GM04504 (cell line): ENCODE measurements at regions not wholly inside any gene's neighbourhood (a gene's known extent, or its start where the extent isn't known, plus 50 kb on each side); places are given as distances from the start of the nearest gene placed in this dataset.
"Not testable (repeated sequence)": the region's sequence is repeated elsewhere in the genome, so short reads cannot be mapped to it uniquely, and the experiment has no call there.

ENCODE experiments used
- DNase-seq: peaks from one replicate; pipeline ENCODE4 v3.0.0-alpha.2; 2012; ENCODE audit warnings: low read depth

DNA sequence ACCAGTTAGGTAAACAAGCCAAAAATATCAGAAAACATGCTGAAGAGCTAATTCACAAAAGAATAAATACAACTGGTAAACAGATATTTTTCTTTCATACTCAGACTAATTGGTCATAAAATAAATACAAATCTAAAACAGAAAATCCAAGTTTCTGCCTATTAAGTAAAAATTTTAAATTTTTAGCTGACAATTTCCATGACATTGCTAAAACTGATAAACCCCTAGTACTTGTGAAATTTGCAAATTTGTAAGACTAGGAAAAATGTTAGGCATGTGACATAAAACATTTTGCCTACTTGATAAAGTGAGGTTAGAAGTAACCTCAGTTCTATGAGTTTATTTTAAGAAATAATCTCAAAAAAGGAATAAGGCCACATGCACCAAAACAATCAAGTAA lies 356.1 kb downstream of the LRATD1 start:
- no peak for DNase-seq

DNA sequence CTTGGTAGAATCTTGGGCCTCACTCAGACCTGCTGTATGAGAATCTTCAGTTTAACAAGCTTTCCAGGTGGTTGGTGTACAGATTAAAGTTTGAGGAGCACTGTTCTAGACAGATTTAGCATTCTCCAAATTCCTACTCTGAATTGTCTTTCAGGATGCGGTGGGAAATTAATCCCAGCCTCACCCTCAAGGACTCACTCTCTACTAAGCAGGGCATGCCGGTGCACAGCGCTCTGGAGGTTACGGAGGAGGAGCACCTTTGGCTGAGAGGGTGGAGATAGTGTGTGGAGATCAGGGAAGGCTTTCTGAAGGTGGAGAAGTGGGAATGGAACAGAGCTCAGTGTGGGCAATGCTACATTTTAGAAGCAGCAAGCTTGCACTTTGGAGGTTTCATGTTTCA lies 359.2 kb downstream of the LRATD1 start:
- DNase-seq: no peak

DNA sequence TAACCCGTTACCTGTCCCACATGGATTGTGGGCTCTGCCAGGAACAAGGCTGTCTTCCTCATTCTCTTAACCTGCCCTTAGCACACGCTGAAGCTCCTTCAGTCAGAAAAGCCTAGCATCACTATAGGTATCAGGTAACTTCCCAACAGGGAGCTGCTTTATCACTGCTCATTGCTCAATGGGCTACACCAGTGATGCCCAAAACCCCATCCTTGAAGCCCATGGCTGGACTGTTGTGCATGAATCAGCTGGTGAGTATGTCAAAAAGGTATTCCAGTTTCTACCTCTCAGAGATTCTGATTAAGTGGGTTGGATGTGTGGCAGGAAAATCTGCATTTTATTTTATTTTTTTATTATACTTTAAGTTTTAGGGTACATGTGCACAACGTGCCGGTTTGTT lies 362.2 kb downstream of the LRATD1 start:
- DNase-seq: no peak

DNA sequence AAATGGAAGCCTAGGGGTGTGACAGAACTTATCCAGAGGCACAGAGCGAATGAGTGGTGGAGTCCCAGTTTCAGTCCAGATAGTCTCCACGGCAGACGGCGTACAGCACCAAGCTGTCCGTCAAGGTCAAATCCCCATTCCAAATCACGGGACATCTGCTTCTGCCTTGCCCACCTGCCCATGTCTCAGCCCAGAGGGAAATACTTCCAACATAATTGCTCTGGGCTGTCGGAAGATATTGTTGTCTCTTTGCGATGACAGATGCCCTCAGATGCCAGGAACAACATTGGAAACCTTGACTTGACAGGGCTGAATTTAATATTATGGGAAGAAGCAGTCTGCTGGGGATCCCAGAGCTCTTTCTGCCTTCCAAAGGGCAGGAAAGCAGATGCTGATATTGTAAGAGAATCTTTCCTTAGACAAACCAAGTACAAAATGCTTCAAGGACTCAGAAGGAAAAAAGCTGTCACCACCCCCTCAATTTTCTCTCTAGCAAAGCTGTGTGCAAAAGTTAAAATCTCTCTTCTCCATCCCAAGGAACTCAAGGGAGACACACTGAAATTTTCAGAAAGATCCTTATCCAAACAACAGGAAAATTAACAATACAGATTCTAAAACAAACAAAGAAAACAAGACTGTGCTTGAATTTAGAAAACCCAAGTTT lies 364.0 kb downstream of the LRATD1 start:
- no peak for DNase-seq

DNA sequence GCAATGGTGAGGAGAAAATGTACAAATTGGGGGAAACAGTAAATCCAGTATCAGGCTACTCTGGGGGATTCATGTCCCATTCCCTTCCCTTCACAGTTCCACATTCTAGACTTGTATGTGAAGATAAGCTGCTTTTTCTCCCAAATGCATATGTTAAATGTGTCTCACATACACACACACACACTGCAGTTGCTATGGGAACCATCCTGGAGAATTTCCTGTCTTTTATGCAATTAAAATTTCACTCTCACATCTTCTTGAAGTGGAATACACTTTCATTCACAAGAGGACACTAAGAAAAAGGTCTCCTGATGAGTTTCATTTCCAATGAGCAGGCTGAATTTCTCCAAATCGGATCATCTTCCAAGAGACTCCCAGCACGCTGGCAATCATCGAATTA lies 366.0 kb downstream of the LRATD1 start:
- no peak for DNase-seq

DNA sequence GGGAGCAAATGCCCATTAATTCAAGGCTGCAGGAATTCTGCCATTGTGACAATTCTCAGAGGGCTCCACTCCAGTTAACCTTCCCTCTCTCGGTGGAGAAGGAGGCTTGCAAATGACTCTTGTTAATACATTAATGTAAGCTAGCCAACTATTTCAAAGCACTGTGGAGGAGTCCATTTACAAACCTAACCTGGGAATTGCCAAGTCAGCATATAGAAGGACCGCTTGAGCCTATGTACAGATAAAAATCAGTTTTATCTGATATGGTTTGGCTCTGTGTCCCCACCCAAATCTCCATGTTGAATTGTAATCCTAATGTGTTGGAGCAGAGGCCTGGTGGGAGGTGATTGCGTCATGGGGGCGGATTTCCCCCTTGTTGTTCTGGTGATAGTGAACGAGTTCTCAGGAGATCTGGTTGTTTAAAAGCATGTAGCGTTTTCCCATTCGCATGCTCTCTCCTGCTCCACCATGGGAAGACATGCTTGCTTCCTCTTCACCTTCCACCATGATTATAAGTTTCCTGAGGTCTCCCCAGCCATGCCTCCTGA lies 366.7 kb downstream of the LRATD1 start:
- DNase-seq: no peak

DNA sequence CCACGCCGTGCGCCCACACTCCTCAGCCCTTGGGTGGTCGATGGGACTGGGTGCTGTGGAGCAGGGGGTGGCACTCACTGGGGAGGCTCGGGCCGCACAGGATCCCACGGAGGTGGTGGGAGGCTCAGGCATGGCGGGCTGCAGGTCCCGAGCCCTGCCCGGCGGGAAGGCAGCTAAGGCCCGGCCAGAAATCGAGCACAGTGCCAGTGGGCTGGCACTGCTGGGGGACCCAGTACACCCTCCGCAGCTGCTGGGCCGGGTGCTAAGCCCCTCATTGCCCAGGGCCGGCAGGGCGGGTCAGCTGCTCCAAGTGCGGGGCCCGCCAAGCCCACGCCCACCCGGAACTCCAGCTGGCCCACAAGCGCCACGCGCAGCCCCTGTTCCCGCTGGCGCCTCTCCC lies 370.0 kb downstream of the LRATD1 start:
- not testable (repeated sequence) for DNase-seq

DNA sequence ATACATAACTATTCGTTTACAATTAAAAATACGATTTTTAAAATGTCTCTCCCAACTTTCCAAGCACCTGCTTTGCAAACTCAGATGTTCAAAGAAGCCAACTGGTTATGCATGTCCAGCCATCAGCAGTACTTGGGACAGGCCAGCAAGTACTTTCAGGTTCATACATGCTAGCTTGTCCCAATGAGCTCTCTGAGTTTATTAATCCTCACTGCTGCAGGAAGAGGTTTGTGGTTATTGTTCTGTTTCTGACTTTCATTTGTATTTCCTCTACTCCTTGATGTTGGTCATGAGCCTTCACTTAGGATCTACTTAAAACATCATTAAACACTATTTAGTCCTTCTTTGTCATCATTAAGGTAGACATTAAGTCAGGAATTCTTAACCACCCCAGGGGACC lies 374.1 kb downstream of the LRATD1 start:
- DNase-seq: no peak

DNA sequence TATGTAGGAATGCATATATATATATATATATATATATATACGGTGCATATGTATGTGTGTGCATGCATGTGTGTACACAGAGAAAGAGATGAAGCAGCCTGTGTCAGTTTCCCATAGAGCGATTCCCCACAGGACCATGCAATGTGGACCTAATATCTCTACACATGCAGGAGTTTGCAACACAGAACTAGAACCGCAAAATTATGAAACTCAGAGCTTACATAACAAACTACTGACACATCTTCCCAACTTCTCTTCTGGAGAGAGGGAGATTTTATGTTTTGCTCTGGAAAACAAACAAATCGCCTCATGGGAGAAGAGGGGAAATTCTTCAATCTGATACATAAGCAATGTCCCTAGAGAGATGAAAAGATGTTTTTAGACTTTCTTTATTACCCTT lies 377.2 kb downstream of the LRATD1 start:
- peak; percentile 3 for DNase-seq

DNA sequence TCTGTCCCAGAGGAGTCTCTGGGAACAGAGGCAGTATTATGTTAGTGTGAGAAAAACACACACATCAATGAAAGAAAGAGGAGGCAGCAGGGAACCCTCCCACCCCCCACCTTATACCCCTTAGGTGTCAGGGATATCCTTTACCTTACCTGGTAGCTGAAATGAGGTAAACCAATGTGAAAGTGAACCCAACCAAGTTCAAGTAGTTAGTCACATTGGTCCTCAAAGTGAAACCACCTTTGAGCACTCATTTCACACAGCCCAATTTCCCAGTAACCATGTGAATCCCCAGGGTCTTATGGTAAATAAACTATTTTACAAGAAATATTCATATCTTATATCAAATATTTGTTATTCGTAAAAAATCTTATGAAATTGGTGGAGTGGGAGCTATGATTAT lies 377.8 kb downstream of the LRATD1 start:
- DNase-seq: no peak

DNA sequence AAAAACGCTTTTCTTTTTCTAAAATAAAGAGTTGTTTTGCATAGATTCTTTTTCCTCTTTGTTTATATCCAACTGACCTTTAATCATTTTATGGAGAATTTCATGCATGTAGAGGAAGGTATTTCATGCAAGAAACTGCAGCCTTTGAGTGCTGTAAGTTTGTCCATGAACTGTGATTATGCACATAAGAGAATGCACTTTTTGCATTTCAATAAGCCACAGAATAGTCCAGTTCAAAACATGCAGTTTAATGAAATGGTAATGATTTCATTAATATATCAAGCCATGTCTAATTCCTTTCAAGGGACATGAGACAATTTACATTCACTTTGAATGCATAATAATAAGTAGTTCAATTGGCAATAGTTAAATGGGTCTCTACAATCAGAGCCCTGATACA lies 386.3 kb downstream of the LRATD1 start:
- no peak for DNase-seq

DNA sequence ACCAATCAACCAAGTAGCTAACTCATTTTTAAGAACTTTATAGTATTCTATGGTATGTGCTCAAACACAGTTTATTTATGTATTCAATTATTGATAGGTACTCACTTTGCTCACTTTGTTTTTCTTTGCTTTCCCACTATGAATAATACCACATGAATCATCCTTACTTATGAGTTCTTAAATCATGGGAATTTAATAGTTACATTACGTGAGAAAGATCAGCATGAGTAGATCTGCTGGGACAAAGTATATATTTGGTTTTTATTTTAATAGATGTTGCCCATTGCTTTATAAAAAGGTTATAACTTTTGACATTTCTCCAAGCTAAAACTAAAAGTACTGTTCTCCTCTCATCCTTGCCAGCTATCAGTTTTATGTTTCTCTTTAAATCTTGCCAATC lies 390.7 kb downstream of the LRATD1 start:
- no peak for DNase-seq

DNA sequence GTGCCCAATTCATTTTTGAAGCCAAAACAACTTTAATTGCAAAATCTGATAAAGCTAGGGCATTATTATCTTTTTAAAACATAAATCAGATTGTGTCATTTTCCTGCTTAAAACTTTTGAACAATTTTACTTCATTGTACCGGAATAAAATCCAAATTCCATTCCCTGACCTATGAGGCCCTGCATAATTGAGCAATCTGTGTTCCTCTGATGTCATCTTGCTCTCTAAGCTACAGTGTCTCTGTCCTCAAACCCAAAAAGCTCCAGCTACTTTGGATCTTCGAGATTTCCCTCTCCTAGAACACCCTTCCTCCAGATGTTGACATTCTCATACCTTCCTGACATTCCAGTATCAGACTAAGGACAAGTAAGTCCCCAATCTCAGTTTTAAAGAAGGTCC lies 395.9 kb downstream of the LRATD1 start:
- no peak for DNase-seq

DNA sequence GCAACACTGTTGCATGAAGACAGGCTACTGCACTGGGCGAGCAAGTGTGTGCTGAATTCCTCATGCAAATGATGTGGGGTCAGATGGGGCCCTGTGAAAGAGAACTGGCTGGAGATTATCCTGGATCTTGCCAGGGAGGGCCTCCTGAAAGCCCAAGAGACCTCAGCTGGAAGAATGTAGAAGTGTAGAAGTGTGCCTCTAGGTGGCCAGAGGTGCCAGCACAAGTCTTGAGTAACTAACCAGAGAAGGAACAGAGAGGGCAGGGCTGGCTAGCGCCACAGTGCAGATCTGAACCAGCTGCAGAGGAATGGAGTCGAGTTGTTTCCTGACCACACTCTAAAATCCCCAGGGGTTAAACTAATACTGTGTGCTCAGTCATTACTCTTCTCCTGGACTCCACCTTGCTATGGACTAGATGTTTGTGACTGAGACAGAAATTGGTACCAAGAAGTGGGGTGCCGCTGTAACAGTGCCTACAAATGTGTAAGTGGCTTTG lies 399.3 kb downstream of the LRATD1 start:
- DNase-seq: no peak

DNA sequence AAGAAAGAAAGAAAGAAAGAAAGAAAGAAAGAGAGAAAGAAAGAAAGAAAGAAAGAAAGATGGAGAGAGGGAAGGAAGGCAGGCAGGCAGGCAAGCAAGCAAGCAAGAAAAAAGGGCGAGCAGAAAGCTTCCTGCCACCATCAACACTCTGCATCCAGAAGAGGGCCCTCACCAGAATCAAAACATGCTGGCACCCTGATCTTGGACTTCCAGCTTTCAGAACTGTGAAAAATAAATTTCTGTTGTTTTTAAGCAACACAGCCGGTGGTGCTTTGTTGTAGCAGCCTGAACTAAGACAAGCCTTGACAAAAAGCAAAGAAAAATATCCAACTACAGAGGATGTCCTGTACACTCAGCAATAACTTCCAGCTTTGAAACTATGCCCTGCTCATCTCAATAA lies 401.7 kb downstream of the LRATD1 start:
- DNase-seq: no peak

DNA sequence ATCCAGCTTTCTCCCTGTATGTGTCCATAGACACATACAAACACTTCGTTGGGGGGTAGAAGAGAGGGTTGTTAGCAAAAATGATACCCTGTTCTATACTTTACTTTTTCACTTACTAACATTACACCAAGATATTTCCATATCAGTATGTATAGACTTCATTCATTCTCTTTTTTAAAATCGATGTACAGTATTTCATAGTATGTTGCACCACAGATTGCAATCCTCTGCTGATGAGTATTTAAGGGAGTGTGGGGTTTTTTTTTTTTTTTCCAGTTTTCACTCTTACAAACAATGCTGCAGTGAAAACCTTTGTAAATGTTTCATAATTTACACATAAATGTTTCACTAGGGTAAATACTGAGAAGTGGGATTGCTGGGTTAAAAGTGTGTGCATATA lies 402.3 kb downstream of the LRATD1 start:
- no peak for DNase-seq

DNA sequence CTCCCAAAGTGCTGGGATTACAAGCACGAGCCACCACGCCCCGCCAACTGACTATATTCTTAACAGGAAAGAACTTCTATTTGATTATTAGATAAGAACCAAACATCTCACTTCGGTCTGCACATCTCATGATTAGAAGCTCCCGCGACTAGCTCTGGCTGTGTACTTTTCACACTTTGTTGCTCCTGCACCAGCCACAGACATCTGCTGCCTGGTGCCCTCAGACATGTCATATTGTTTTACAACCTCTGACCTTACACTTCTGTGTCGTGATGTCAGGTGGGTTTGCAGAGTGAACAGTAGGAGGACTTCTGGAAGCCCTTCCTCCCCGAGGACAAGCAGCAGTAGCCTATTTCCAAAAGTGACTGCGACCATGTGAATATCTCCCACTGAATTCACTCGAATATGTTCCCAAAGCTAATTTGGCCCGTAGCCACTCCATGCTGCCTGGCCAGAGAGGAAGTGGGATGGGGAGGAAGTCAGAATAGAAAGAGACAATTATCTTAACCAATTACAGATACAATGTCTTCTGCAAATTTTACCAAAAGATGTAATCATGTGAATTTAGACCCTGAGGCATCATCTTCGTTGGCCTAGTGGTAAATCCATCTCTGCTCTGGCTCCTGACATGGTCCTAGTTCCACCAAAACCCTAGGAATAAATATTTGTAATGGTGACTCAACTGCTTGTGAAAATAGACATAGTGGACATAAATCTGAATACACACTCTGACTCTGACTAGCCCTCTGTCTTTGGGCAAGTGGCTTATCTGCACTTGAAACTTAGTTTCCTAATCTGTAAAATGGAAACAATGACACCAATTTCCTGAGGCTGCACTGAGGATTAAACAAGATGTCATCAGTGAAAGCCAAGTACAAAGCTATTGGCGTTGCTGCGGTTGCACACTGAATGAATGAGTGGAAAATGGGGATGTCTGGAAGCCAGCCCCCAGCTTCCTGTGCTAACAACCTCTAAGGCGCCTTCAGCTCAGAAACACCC lies 406.1 kb downstream of the LRATD1 start:
- DNase-seq: no peak

DNA sequence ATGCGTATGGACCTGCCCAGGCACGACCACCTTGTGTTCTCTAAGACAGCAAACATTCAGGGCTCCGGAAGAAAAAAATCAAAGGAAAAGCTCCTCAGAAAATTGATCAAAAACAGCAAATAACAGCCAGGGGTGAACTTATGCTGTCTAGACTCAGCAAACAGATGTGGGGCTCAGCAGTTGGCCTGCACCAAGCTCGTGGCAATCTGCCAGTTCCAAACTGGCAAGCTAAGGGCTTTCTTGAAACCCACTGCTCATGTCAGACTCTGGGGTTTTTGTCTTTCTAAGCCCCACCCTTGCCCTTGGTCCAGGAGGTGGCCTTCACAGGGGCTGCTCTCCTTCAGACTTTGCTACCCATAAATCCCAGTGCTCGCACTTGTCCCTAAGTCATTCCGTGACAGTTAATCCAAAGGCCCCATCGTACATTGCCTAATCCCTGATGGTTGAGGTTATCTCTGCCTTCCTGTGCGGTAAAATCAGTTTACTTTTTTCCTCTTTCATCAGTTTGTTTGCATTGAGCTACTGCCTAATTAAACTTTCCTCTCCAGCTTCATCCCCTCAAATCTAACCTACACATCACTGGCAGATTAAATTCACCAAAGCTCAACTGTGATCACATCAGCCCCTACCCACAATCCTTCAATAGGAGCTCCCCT lies 408.0 kb downstream of the LRATD1 start:
- no peak for DNase-seq

DNA sequence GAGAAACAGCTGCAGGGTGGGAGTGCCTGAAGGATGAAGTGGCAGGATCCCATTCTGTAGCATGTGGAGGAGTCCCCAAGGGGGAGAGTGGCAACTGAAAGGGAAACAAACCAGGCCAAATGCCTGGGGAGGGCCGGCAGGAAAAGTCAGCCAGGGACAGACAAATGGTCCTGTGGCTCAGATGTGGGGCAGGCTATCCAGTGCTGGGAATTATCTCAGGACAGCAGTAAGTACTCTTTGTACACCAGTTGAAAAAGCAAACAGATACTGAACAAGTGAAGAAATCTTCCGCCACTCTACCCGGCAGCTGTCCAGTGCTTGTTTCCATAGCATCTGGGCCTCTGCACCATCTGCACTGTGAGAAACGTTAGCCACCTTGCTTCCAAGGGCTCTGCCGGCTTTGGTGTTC lies 408.9 kb downstream of the LRATD1 start:
- no peak for DNase-seq

DNA sequence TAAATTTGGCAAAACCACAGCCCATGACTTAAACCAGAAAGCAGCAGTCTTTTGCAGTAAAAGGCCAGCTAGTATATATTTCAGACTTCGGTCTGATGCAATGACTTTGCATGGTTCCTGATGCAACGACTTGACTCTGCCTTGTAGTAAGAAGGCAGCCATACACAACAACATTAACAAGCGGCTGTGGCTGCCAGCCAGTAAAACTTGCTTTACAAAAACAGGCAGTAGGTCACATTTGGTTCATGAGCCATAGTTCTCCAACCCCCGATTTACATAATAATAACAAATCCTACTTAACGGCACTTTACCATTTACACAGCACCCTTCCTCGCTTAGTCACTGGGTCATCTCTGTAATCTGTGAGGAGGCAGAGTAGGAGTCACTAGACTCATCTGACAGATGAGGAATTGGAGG lies 410.3 kb downstream of the LRATD1 start:
- DNase-seq: no peak

DNA sequence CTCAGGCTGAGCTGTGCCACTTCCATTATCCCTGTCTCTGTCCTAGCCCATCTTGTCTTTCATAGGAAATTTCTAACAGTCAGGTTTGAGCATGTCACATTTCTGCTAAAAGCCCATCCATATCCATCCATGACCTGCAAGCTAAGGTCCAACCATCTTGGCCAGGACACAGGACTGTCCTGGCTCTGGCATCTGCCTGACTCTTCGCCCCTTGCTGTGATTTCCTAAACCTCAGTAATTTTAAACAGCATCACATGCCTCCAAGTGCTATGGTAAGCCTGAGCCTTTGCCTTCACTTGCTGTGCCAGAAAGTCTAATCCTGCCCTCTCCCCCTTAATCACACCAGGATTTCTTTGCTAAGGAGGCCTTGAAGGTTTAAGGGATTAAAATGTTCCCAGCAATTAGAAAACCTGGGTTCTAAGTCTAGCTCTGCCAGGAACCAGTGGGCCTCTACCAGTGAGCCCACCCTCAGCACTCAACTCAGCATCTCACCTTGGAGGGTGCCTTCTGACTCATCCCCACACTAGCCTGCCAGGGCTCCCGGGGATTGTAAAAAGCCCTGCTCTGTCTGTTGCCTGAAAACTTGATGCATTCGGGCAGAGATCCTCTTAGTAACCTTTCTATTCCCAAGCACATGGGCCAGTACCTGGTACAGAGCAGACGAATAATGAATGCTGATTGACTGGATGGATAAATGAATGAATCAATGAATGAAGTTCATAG lies 411.0 kb downstream of the LRATD1 start:
- DNase-seq: no peak

DNA sequence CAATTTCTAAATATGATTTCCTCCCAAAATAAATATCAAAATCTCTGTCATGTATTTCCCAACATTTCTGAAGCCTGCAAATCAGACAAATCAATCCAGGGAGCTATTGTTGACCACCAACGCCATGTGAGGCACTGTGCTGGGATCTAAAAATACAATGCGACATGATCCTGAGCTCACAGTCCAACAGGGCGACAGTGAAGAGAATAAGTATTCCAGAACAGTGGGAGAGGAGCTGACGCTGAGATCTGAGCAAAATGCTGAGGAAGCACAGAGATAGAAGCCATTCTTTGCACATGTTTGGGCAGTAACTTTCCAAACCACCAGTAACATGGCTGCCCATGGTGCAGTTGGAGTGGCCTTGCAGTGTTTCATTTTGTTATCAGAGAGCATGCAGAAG lies 412.5 kb downstream of the LRATD1 start:
- no peak for DNase-seq
